ENCODE measurements at regions not wholly inside any gene's neighbourhood (a gene's known extent, or its start where the extent isn't known, plus 50 kb on each side); places are given as distances from the start of the nearest gene placed in this dataset.

- TF ChIP-seq CTCF (conservative IDR thresholded peaks at IDR 0.05; ENCODE audit: low read length) = no peak
- no peak for TF ChIP-seq EZH2phosphoT487 (IDR thresholded peaks at IDR 0.05; ENCODE audit: borderline replicate concordance, low read depth, low read length)
Measured at GRCh38 chr4:38287101-38287851, 327.1 kb downstream of the PTTG2 start.

Measured in OCI-LY7 (cell line).